ENCODE measurements at regions not wholly inside any gene's neighbourhood (a gene's known extent, or its start where the extent isn't known, plus 50 kb on each side); places are given as distances from the start of the nearest gene placed in this dataset.

DNA sequence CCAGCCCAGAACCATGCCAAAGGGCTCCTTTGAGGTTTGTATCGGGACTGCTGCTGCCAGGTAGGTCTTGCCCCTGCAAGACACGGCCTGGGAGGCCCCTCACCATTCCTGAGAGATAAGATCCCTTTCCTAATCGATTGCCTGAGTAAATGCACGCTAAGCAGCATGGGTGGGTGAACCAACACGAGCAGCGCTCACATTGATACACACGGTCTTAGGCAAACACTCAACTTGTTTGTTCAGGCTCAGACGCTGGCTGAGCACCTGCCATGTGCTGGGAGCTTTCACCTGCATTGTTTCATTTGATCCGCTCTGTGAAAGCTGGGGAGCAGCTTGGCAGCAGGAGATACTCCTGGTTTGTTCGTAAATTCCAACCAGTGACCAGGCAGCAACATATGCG is 76.9 kb upstream of the NEURL1B start:
- H2BK5ac ChIP-seq (ENCODE audit: low read depth, low read length): no peak overlapping the region

More for the DNA sequence above, 76.9 kb upstream of the NEURL1B start:
- Histone ChIP-seq H3K4ac (replicated peaks; ENCODE audit: insufficient read length, low read depth, low read length) (no peak overlapping the region), H2AFZ (ENCODE audit: low read length) (no peak overlapping the region), H2BK20ac (ENCODE audit: low read length) (no peak overlapping the region), H3K9ac (replicated peaks in 1 of 4; ENCODE audit: extremely low read depth in 1 of 4, low read depth in 3 of 4, low read length in 3 of 4) (no peak overlapping the region), H4K91ac (replicated peaks; ENCODE audit: insufficient read length, low read length) (peak overlapping the region; percentile 38), H2BK120ac (replicated peaks; ENCODE audit: low read depth, low read length) (no peak overlapping the region), H2BK12ac (ENCODE audit: low read depth, low read length) (0 out of 2 replicates have a peak overlapping the region, but pooled peaks have one; percentile 39), H3K23ac (ENCODE audit: insufficient read length) (no peak overlapping the region), H3K79me1 (ENCODE audit: low read depth, low read length) (no peaks in the 10 kb centered on the region), H2AK5ac (ENCODE audit: low read depth, low read length) (no peak overlapping the region), H3K36me3 (ENCODE audit: control insufficient read depth in 2 of 4, insufficient read depth in 4 of 4, low read length in 3 of 4) (no peaks in the 10 kb centered on the region), H2BK15ac (ENCODE audit: low read length) (no peak overlapping the region), H3K18ac (ENCODE audit: extremely low read depth, low read length) (no peak overlapping the region), H3K4me1 (replicated peaks in 1 of 4; ENCODE audit: control insufficient read depth in 3 of 4, insufficient read depth in 4 of 4, low read length in 3 of 4) (no peaks in the 10 kb centered on the region), H4K20me1 (replicated peaks in 1 of 2; ENCODE audit: control insufficient read depth in 1 of 2, insufficient read depth in 2 of 2, low read length in 2 of 2) (no peaks in the 10 kb centered on the region), H3K4me2 (ENCODE audit: insufficient read depth in 1 of 2, low read depth in 2 of 2, low read length in 2 of 2) (no peak overlapping the region), H3K14ac (ENCODE audit: insufficient read length) (no peak overlapping the region), H3K9me3 (ENCODE audit: insufficient read depth in 2 of 2, low read depth in 1 of 2, low read length in 1 of 2) (no peaks in the 10 kb centered on the region), H3K79me2 (ENCODE audit: control insufficient read depth in 1 of 2, insufficient read depth in 2 of 2, low read length in 2 of 2) (no peaks in the 10 kb centered on the region), H3K56ac (replicated peaks; ENCODE audit: insufficient read length, low read depth, low read length) (no peak overlapping the region), H3K23me2 (ENCODE audit: low read depth, low read length) (peaks cover 2% of the 10 kb centered on the region; the same call in 1 of the 2 replicates), H3K4me3 (ENCODE audit: extremely low read depth in 1 of 4, insufficient read depth in 2 of 4, low read depth in 3 of 4, low read length in 4 of 4) (no peak overlapping the region), H4K8ac (ENCODE audit: extremely low read depth, insufficient read depth, low read length) (no peak overlapping the region), H3K27me3 (replicated peaks in 1 of 4; ENCODE audit: control insufficient read depth in 3 of 4, extremely low read depth in 1 of 4, insufficient read depth in 3 of 4, low read length in 3 of 4) (no peaks in the 10 kb centered on the region; a peak in 2 of 7 replicates), H3K27ac (ENCODE audit: low read depth, low read length) (no peak overlapping the region), H4K5ac (ENCODE audit: insufficient read length, low read depth, low read length) (no peak overlapping the region)
- no peak for TF ChIP-seq CREB1 (IDR thresholded peaks at IDR 0.05)
- TF ChIP-seq, protein P1, sequence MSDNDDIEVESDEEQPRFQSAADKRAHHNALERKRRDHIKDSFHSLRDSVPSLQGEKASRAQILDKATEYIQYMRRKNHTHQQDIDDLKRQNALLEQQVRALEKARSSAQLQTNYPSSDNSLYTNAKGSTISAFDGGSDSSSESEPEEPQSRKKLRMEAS (IDR thresholded peaks at IDR 0.05): peak; percentile 45; the same call in 1 of the 2 replicates
- no peak for TF ChIP-seq SRF (IDR thresholded peaks at IDR 0.05; ENCODE audit: low read depth, low read length)
- FAIRE-seq (no peak), DNase-seq (ENCODE audit: low read depth in 1 of 2, low spot score in 2 of 2) (no peak)
- ChIA-PET CTCF (ENCODE audit: partially characterized antibody) (interaction anchor here (0.6 to 2.7 kb wide), 7 partner anchors 14 to 577 kb away, joined by 3 to 10 read pairs (median 4); no protein-coding TSS in a partner anchor), POLR2A (ENCODE audit: partially characterized antibody) (interaction anchor here (1.0 kb wide), 1 partner anchor 13 kb away, joined by 3 read pairs; no protein-coding TSS in a partner anchor)
- WGBS, 2 experiments (ENCODE audit: extremely low coverage in 1 of 2, insufficient coverage in 1 of 2, insufficient read length in 1 of 2, insufficient replicate concordance in 2 of 2, low coverage in 1 of 2, low lambda C conversion rate in 2 of 2, missing lambda C conversion rate in 1 of 2): 86% methylated on average over 11 of the region's 11 CpGs; no CpG with 5 or more reads in 1 of the 2 experiments

All from H1 (cell line).